PC-9 (cell line): ENCODE measurements at regions not wholly inside any gene's neighbourhood (a gene's known extent, or its start where the extent isn't known, plus 50 kb on each side); places are given as distances from the start of the nearest gene placed in this dataset.

Source experiments
- CTCF ChIP-seq: fragments of 200-600 bp; sonication (generic); conservative IDR thresholded peaks from 2 replicates; pipeline ENCODE4 v1.6.1; 2017; ENCODE audit warnings: mixed run types, antibody characterized with exemption, mild to moderate bottlenecking, moderate library complexity
- EZH2 ChIP-seq: fragments of 200-600 bp; sonication (generic); IDR thresholded peaks from 2 replicates; pipeline ENCODE4 v1.8.0; 2017; ENCODE audit warnings: antibody characterized with exemption, low read depth

- TF ChIP-seq EZH2 (no peak), CTCF (no peak)
Observed at GRCh38 chr3:148433665-148434064, 264.0 kb upstream of the AGTR1 start.
